ENCODE measurements at regions not wholly inside any gene's neighbourhood (a gene's known extent, or its start where the extent isn't known, plus 50 kb on each side); places are given as distances from the start of the nearest gene placed in this dataset.

- no peak for TF ChIP-seq POLR2AphosphoS5 (IDR thresholded peaks at IDR 0.05; ENCODE audit: low read depth, low read length)
- no peak for TF ChIP-seq POLR2A (IDR thresholded peaks at IDR 0.05; ENCODE audit: low read depth, low read length)
- no peak for TF ChIP-seq TAF1 (IDR thresholded peaks at IDR 0.05; ENCODE audit: low read depth, low read length)
- no peak for TF ChIP-seq PAX5 (IDR thresholded peaks at IDR 0.05; ENCODE audit: insufficient read depth, low read length, severe bottlenecking)
- TF ChIP-seq POU2F2 (IDR thresholded peaks at IDR 0.05; ENCODE audit: low read depth, low read length), result no peak
- TF ChIP-seq SPI1 (IDR thresholded peaks at IDR 0.05; ENCODE audit: low read depth, low read length), result no peak
Measured at GRCh38 chr12:46917821-46918220, 92.0 kb upstream of the SLC38A4 start.

Data from GM12891 (cell line).